Stimulated activated CD4-positive, alpha-beta T cell treated with anti-CD3 and anti-CD28 coated beads, Interleukin-1b, Interleukin-23, amount 100 ng/mL, for 48 hours (primary cell): ENCODE measurements at regions not wholly inside any gene's neighbourhood (a gene's known extent, or its start where the extent isn't known, plus 50 kb on each side); places are given as distances from the start of the nearest gene placed in this dataset.
"Not testable (repeated sequence)": the region's sequence is repeated elsewhere in the genome, so short reads cannot be mapped to it uniquely, and the experiment has no call there.

ENCODE experiments used
- DNase-seq: peaks from one replicate; pipeline ENCODE4 v3.0.0-alpha.2; 2020

GRCh38 chr9:115411993-115412452 is 294.1 kb upstream of the TNC start:
- DNase-seq = no peak

DNA sequence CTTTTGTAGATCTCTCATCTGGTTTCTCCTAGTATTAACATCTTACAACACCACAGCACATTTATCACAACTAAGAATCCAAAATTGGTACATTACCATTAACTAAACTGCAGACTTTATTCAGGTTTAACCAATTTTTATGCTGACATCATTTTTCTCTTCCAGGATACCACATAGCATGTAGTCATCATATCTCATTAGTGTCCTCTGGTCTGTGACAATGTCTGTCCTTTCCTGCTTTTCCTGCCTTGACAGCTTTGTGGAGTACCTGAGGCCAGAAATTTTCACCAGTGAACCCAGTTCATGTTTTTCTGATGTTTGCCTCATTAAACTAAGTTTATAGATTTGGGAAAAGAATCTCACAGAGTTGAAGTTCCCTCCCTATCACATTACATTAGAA is 294.7 kb upstream of the TNC start:
- DNase-seq = no peak

- no peak for DNase-seq
Observed at GRCh38 chr9:115413304-115413703, 295.3 kb upstream of the TNC start.

- DNase-seq = no peak
Observed at GRCh38 chr9:115413766-115414382, 295.9 kb upstream of the TNC start.

DNA sequence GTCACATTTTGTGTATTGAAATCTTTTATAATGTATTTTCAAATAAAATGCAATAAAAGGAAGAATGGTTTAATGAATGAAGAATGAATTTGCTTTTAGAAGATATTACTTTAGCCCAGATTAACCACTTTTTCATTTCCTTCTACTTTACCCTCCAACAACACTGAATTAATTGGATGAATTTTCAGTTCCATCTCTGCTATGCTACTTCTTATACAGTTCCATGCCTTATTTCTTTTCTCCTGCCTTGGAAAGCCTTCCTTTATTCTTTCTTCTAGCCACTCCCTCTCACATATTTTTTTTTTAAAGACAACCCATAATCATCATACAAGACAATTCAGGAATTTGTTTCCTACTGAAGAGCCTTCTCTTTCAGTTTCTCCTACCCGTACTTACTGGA is 296.6 kb upstream of the TNC start:
- DNase-seq = no peak

GRCh38 chr9:115415450-115415849 is 297.5 kb upstream of the TNC start:
- no peak for DNase-seq

GRCh38 chr9:115416299-115416698 is 298.3 kb upstream of the TNC start:
- no peak for DNase-seq

DNA sequence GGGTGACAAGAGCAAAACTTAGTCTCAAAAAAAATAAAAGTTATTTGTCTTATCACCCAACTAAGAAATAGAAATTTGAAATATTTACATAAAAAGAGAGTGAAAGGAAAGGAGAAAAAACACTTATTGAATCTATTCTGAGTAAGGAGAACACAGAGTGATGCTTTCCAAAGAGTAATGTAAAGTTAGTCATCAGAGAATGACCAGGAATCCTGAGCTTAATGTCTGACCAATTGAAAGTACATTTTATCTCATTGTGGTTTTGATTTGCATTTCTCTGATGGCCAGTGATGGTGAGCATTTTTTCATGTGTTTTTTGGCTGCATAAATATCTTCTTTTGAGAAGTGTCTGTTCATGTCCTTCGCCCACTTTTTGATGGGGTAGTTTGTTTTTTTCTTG is 300.2 kb upstream of the TNC start:
- not testable (repeated sequence) for DNase-seq

DNA sequence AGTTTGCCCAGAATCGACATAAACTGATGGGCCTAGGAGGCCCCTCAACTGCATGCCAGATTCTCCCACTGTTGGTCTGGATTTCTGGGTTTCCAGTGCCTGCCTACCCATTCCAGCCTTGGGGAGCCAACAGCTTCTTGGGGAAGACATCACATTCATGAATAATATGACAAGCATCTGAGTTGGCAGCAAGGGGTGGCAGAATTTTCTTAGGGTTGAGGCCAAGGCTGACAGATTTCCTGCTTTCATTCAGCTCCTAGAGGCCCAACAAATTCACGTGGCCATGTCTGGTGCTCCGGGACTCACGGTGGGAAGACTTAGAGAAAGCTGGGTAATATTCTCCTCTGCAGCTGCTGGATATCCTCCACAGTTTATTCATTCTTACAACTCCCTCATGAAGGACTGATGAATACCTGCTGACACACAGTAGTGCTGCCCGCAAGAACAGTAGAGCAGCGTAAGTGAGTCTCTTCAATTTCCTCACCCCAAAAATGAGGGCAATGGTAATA is 305.0 kb upstream of the TNC start:
- no peak for DNase-seq

GRCh38 chr9:115423646-115424045 is 305.7 kb upstream of the TNC start:
- no peak for DNase-seq

DNA sequence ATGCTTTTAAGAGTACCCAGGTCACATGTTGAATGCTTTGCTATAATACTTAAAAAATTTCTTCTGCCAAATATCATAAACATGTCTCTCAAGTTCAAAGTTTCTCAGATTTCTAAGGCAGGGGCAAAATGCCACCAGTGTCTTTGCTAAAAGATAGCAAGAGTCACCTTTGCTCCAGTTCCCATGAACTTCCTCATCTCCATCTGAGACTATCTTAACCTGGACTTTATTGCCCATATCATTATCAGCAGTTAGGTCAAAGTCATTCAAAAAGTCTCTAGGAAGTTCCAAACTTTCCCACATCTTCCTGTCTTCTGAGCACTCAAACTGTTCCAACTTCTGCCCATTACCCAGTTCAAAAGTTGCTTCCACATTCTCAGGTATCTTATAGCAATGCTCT is 307.6 kb upstream of the TNC start:
- no peak for DNase-seq

GRCh38 chr9:115437418-115437817 is 319.5 kb upstream of the TNC start:
- no peak for DNase-seq

- no peak for DNase-seq
Observed at GRCh38 chr9:115439641-115440040, 321.7 kb upstream of the TNC start.

DNA sequence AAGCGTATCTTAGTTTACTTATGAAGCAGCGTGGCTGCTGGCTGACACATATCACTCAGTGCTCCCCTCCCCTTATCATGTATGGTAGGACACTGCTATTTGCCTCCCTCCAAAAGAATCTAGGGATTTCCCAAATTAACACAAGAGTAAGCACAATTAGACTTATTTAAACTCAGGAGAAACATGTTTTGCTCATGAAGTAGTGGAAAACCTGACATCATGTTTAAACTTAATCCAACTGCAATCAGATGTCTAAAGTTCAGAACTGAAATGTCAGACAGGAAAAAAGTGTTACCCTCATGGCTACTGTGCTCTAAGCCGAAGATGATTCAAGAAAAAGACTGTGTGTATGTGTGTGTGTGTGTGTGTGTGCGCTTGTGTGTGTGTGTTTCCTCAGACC is 324.1 kb upstream of the TNC start:
- no peak for DNase-seq

- DNase-seq = no peak
Observed at GRCh38 chr9:115443890-115444289, 325.9 kb upstream of the TNC start.

DNA sequence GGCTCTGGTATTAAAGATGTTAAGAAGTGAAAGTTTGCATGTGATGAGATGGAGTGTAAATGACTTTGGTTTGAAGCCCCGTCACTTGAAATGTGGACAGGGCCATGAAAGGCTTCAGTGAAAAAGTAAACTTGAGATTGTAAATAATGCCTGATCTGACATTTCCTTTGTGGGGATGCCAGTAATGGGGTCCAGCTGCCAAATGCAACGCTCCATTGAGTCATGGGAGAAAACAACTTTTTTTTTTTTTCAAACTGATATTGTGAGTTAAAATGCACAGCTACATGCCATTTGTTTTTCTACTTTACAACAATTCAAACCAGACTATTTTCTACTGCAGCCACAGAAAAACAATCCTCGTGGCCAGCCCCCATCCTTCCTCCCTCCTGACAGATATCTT is 327.0 kb upstream of the TNC start:
- no peak for DNase-seq

- DNase-seq = no peak
Observed at GRCh38 chr9:115445655-115446054, 327.7 kb upstream of the TNC start.

- no peak for DNase-seq
Observed at GRCh38 chr9:115456515-115456914, 338.6 kb upstream of the TNC start.

- DNase-seq = no peak
Observed at GRCh38 chr9:115461280-115461679, 343.3 kb upstream of the TNC start.

DNA sequence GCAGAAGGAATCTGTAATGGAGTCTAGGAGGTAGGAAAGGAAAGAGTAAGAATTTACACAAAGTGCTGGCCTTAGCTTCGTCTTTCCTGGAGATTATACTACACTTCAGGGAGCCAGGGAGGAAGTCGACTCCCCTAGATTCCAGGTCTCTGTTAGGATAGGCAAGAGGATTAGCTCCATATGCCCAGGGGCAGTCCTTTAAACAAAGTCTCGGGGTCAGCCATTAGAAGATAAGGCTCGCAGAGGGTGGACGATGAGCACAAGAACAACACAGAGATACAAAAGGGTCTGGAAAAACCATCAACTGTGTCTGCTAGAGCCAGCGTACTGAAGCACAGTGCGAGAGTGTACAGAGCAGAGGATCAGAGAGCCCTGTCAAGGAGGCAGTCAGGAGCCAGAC is 344.7 kb upstream of the TNC start:
- no peak for DNase-seq

DNA sequence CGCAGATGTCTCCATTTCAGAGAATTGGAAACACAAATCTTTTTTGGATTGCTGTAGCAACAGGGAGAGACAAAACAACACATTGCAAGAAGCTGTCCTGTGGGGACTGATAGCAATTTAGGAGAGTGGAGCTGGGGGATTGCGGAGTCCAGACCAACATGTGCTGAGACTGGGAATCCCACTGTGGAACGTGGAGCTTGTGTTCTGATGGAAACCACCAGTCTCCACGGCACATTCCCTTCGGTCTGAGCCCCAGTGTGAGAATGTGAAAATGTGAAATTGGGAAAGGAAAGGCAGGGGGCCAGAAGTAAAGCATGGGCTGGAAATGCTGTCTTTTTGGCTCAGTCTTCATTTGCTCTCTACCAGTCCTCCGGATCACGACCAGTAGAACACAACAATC is 348.8 kb upstream of the TNC start:
- no peak for DNase-seq

DNA sequence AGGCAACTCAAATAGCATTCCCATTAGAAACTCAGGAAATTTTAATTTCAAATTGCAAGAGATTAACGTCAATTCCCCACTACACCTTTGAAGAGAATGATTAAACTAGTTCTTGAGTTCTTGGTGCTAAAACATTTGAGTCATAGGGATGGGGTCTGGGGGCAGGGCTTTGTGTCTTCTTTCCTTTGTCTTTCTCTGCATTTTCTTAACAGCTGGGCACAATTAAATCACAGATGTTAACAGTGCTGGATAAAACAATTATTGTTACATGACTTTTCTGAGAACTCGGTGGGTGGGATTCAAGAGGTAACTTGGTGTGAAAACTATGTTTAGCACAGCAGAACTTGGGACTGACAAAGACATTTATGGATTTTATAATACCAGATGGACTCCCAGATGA is 351.9 kb upstream of the TNC start:
- no peak for DNase-seq

GRCh38 chr9:115473032-115473431 is 355.1 kb upstream of the TNC start:
- DNase-seq = not testable (repeated sequence)

- no peak for DNase-seq
Observed at GRCh38 chr9:115481769-115482168, 363.8 kb upstream of the TNC start.

DNA sequence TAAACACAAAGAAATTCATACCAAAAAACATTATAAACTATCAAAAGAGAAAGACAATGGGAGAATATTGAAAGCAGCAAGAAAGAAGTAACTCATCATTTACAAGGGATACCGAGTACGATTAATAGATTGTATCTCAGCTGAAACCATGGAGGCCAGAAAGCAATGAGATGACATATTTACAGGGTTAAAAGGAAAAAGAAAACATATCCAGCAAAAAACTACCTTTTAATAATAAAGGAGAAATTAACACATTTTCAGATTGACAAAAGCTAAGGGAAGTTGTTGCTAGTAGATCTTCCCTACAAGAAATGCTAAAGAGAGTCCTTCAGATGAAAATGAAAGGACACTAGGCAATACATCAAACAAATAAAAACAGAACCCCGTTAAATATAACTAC is 364.8 kb upstream of the TNC start:
- no peak for DNase-seq
